Thyroid gland (tissue), 4 donors: ENCODE measurements at regions not wholly inside any gene's neighbourhood (a gene's known extent, or its start where the extent isn't known, plus 50 kb on each side); places are given as distances from the start of the nearest gene placed in this dataset.

Source experiments
- CTCF ChIP-seq, 6 experiments: fragments of 200-600 bp in 3 of 6; fragments of 450-650 bp in 3 of 6; sonication (generic) in 3 of 6; IDR thresholded peaks; one replicate each; pipeline ENCODE4 v1.5.1; 2016 to 2019; ENCODE audit warnings: antibody characterized with exemption in 6 of 6, mild to moderate bottlenecking in 2 of 6, inconsistent platforms in 1 of 6, moderate library complexity in 1 of 6
- POLR2A ChIP-seq, 2 donors: fragments of 450-650 bp; IDR thresholded peaks; one replicate each; pipeline ENCODE4 v1.6.1; 2017; ENCODE audit warnings: antibody characterized with exemption in 2 of 2, mild to moderate bottlenecking in 2 of 2, moderate library complexity in 1 of 2

DNA sequence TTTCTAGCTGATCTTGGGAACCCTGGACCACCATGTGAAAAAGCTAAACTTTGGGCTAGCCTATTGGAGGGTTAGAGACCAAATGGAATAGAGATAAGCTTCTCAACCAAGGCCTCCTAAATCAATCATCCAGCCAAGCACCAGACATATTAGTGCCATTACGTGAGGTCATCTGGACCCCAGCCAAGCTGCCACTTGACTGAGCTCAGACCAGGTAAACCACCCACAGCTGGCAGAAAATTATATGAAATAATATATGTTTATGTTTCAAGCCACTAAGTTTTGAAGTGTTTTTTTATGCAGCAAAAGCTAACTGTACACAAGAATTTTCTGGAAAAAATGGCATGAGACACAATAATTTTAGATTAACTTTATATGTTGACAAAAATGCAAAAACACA is 82.6 kb upstream of the PCGF5 start:
- TF ChIP-seq CTCF (IDR thresholded peaks at IDR 0.05) (no peak), POLR2A (IDR thresholded peaks at IDR 0.05) (no peak)
